GM21529 (cell line): ENCODE measurements at regions not wholly inside any gene's neighbourhood (a gene's known extent, or its start where the extent isn't known, plus 50 kb on each side); places are given as distances from the start of the nearest gene placed in this dataset.
"Not testable (repeated sequence)": the region's sequence is repeated elsewhere in the genome, so short reads cannot be mapped to it uniquely, and the experiment has no call there.

ENCODE experiments used
- ATAC-seq: cut with Tn5 transposase; IDR thresholded peaks from one replicate; pipeline ENCODE4 v1.9.1; 2021; ENCODE audit not compliant: unreplicated experiment

DNA sequence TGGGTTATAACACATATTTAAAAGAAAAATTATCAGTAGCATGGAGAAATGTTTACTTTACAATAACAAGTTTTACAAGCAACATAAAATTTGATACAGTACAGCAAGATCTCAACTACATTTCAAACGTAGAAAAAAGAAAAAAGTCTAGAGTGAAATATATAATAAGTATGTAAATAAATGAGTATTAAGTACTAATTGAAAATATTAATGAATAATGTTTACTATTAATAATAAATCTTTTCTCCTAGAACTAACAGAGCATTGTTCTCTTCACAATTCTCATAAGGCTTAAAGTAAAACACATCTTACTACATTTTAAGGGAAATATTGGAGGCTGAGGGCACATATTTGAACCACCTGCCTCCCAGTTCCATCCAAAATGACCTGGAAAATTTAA, 72.1 kb downstream of the TMEM212 start:
- no peak for ATAC-seq

DNA sequence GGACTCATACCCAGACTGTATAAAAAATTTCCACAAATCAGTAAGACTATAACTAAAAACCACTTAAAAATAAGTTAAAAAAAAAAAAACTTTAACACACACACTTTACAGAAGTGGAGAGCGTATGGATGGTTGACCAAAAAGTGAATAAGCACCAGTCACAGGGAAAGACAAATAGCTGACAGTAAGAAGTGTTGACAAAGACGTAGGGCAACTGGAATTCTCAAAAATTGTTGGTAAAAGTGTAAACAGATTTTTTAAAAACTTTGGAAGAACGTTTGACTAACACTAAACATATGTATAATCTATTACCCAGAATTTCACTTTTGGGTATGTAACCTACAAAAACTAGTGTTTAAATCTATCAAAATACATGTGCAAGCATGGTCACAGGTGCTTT, 73.7 kb downstream of the TMEM212 start:
- no peak for ATAC-seq

DNA sequence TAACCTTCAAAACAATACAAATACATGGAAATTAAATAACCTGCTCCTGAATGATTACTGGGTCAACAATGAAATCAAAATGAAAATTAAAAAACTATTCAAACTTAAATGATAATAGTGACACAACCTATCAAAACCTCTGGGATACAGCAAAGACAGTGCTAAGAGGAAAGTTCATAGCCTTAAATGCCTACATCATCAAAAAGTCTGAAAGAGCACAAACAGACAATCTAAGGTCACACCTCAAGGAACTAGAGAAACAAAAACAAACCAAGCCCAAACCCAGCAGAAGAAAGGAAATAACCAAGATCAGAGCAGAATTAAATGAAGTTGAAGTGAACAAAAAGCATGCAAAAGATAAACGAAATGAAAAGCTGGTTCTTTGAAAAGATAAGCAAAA, 79.5 kb downstream of the TMEM212 start:
- ATAC-seq, result not testable (repeated sequence)

DNA sequence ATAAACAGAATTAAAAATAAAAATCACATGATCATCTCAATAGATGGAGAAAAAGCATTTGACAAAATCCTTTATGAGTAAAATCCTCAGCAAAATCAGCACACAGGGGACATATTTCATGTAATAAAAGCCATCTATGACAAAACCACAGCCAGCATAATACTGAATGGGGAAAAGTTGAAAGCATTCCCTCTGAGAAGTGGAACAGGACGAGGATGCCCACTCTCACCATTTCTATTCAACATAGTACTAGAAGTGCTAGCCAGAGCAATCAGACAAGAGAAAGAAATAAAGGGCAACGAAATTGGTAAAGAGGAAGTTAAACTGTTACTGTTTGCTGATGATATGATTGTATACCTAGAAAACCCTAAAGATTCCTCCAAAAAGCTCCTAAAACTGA, 80.5 kb downstream of the TMEM212 start:
- ATAC-seq, result not testable (repeated sequence)

DNA sequence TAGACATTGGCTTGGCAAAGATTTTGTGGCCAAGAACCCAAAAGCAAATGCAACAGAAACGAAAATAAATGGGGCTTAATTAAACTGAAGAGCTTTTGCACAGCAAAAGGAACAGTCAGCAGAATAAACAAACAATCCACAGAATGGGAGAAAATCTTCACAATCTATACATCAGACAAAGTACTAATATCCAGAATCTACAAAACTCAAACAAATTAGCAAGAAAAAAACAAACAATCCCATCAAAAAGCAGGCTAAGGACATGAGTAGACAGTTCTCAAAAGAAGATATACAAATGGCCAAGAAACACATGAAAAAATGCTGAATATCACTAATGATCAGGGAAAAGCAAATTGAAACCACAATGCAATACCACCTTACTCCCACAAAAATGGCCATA, 81.7 kb downstream of the TMEM212 start:
- not testable (repeated sequence) for ATAC-seq

DNA sequence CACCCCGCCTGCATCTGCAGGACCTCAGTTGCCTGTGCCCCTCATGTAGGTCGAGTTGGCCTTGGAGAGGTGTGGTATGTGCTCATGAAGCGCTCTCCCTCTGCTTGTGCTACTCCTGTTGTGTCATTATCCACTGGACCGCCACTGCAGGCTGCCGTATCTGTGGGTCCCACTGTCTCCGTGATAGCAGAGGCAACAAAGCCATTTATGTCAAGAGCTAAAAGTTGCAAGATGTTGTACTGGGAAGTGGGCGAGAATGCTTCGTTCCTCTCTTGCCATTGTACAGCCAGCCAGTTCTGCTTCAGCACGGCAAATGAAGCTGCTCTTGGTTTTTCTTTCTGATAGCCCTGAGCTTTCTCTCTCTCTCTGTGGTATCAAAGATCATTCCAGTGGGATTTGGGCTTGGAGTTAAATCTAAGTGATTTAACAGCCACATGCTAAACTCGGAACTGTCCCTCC, 89.0 kb downstream of the TMEM212 start:
- no peak for ATAC-seq

DNA sequence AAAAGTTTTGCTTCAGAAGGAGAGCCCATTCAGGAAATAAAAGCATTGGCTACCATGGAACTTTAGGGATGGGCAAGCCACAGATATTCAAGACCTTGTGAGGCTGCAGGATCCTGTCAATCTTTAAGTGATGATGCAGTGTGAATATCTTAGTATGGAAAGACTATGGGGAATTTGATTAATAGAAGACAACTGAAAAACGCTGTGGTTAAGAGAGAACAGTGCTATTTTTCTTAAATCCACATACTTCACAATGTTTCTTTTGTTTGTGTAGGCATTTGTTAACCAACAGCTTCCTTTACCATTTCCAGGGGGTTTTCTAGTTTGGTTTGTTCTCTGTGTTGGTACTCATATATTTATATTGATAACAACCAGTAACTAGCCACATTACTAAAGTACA, 90.3 kb downstream of the TMEM212 start:
- no peak for ATAC-seq

DNA sequence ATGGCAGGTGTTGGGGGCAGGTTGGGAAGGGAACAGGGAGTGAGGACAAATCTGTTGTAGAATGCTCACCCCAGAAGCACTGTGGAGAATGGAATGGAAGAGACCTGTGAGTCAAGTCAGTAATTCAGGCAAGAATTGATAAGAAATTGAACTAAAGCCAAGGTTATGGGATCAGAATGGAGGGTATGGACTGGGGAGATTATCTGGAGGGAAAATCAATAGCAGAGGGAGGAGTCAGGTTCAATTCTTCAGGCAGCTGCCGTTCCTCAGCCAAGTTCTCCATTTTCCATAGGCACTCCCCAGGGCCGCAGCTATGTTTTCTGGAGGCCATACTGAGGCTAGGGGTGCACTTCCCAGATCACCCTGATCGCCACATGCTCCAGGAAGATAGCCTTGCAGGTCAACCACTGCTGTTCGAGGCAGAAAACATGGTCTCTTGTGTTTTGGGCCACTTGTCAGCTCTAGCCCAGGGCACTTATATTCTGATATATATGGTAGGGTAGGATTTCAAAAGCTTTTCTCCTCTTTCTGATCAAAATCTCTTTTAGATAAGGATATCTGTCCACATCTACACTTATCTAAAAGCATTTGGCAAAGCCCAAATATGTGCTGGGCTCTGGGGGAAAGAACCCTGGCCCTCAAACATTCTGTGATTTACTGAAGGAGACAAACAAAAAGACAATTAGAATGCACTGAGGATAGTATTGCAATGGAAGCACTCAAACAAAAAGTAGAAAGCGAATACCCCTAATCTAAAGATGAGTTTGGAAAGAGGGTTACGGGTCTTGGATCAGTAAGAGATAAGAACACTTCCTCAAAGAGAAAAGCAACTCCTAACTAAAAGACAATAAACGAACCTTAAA, 92.3 kb downstream of the TMEM212 start:
- no peak for ATAC-seq

DNA sequence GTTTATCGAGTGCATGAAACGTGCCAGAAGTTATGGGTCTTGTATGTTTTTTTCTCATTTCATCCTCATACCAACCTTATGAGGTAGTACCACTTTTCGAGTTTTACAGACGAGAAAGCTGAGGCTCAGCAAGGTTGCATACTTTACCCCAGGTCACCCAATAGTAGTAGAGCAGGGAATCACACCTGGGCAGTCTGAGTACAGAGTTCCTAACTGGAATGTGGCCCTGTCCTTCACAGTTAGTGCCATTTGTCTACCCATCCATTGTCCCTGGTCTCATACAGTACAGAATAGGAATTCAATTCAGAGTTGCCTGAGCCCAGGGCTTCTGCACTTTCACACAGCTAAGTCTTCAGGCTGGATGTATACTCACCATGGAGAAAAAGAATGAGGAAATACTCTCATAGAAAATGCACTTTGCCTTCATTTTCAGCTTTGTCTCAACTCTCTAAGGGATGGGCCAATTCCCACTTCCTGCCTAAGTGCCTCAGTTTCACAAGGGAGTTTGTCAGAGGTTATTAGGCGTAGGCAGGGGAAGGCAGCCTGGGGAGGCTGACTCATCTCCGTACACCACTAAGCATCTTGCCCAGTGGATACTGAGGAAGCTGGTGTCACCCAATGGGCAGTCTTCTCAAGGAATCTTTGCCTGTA, 93.2 kb downstream of the TMEM212 start:
- no peak for ATAC-seq

DNA sequence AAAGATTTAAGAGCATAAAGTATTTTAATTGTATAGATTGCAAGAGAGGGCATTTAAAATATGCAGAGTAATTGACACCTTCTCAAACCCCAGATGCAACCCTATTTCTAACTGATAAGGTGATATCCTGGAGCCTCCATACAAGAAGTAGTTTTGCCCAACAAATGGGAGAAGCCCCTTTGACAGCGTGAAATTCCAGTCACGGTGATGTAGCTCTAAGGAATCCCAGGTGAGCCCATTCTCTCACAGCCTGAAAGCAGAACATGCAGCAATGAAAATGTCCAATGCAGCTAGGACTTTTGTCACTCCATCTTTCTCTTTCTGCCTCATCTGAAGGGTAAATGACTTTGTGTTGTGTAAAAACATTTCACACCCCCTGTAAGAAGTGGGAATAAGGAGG, 96.4 kb downstream of the TMEM212 start:
- no peak for ATAC-seq

DNA sequence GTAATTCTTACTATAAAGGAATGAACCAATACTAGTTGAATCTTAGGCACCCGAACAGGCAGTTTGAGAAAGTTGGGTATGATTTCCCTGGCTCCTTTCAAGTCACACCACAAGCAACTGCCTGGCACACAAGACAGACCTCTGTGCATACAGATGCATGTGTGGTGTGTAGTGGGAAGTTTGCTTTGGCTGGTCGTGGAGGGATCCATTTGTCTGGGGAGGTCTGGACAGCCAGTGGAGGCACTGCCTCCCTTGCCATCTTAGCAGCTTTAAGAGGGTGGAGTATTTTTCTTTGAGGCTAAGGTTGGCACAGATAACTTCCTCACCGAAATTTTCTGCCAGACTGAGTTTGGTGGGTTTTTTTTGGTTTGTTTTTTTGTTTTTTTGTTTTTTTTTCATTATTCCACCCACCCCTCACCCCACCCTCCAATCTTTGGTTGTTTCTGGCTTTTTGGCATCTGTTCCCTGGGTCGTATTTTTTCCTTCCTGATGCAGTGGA, 97.1 kb downstream of the TMEM212 start:
- ATAC-seq, result no peak

DNA sequence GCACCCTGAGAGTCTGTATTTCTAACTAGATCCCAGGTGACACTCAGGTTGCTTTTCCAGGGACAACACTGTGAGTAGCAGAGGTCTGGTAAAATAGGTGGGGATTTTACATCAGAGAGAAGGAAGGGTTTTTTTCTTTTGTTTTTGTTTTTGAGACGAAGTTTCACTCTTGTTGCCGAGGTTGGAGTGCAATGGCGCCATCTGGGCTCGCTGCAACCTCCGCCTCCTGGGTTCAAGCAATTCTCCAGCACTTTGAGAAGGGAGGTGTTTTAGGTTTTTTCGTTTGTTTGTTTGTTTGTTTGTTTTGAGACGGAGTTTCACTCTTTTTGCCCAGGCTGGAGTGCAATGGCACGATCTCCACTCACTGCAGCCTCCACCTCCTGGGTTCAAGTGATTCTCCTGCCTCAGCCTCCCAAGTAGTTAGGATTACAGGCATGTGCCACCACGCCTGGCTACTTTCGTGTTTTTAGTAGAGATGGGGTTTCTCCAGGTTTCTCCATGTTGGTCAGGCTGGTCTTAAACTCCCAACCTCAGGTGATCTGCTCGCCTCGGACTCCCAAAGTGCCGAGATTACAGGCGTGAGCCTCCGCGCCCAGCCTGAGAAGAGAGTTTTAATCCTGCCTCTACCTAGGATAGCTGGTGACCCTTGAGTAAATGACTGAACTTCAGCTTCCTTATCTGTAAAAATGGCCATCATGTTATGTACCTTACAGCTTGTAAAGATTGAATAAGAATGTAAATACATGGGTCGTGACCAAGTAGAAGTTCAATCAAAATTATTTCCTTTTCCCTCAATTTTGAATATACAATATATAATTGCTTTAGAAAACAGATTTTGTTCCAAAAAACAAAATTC, 95.9 kb upstream of the FNDC3B start:
- no peak for ATAC-seq

DNA sequence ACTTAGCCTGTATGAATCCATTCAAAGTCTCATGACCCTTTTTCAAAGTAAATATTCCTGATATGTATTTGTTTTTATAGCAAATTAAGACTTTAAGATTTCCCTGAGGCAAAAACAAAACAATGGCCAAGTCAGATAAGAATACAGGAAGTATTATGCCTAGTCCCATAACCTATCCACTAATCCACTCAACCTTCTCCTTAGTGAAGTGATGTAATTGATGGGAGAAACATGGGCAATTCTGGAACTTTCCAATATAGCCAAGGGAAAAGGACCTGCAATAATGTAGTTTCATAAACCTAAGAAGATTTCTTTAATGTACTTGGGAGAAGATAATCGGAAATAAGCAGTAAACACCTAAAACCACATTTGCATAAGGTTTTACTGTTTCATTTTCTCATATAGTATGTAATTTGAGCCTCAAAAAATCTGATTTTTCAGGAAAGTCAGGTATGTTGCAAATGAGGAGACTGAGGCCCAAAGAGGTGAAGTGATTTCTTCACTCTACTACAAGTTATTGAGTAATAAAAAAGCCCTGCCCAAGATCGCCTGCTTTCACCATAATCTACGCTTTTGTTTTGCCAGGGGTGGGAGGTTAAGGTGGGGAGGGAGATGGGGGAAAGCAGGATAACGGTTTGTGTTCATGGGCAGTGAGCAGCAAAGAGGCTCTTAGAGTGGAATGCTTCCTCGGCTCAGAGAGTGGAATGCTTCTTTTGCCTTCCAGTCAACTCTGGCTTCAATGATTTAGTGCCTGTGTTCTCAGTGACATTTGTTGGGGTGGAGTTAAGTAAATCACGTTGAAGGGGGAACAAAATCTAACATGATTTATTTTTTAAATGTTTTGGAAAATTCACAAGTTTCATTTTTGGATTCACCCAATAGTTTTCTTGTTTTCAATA, 95.0 kb upstream of the FNDC3B start:
- no peak for ATAC-seq

DNA sequence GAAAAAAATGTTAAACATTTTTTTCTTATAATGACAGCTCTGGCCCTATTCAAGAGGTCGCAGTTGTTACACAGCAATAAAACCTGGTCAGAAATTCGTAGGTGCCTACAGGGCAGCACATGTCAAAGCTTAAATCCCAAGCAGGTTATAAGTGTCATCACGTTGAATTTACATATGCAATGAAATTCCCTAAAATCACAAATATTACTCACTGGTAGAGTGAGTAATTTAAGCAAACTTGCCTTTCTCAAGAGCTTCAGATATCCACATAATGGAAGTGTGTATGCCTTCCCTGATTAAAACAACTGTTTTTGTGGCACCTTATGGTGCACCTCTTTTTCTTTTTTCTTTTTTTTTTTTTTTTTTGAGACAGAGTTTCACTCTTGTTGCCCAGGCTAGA, 90.7 kb upstream of the FNDC3B start:
- no peak for ATAC-seq

DNA sequence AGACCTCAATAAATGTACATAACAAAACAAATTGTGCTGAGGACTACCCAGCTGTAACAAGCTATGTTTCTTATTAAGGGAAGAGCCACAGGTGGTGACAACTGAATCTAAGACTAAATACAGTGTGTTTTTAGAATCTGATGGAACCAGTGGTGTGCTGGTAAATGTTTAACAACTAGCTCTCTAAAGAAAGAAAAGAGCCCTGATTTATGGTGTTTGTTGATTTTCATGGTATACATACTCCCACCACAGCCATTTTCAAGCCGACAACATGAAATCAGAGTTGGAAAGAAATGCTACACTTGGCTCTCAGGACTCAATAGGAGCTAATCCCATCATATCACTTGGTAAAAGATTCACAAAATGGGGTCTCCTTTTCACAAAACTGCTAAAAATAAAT, 89.8 kb upstream of the FNDC3B start:
- ATAC-seq, result no peak

DNA sequence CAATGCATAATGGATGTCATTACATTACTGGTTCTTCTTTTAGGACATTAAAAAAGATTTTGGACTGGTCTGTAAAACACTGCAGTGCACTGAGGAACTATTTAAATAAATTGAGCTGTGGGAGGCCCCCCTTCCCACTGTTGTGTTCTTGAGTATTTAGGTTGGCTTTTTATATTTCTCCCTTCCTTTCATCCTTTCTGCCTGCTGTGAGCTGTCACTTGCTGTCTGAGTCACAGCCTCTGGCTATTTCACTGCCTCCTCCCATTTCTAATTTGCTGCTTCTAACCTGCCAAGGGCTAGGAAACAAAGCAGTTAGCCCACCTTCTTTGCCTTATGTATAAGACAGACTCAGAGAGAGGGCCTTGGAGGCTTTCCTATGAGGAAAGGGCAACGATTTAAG, 89.0 kb upstream of the FNDC3B start:
- no peak for ATAC-seq

DNA sequence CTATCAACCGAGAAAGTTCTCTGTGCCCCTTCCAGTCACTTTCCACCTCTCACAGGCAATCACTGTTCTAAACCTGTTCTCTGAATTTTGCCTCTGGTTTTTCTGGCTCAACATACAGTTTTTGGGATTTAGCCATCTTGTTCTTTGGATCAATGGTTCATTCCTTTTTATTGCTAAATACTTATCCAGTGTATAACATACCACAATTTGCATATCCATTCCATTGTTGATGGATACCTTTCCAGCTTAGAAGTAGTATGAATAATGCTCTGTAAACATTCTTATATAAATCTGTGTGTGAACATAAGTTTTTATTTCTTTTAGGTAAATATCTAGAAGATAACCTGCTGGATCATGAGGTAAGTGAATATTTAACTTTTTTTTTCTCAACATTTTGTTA, 87.8 kb upstream of the FNDC3B start:
- no peak for ATAC-seq

DNA sequence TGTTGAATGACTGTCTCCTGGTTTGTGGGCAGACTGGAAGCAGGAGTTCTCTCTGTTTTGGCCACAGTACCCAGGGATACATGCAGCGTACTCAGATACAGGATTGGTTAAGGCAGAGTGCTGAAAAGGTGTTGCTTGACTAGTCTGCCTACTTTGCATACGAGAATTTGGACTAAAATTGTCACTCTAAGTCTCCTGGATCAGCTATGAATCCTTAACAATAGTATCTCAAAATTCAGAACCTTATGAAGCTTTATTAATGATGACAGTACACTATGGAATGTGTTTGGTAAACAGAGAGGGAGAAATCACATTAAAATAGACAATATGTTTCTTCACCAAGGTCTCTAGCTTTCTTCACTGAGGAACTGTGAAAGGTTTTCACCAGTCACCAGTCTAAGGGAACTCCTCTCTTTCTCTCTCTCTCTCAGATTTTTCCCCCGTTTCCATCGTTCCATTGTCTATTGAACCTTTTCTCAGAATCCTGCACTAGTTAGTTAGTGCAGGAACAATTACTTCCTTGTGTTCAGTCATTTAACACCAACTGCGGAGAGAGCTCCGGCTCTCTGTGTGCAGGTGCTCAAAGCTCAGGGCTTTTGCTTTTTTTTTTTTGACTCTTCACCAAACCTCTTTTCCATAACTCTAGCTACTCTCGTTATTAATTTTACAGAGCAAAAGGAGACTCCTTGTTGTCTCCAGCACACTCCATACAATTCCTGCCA, 85.9 kb upstream of the FNDC3B start:
- no peak for ATAC-seq

DNA sequence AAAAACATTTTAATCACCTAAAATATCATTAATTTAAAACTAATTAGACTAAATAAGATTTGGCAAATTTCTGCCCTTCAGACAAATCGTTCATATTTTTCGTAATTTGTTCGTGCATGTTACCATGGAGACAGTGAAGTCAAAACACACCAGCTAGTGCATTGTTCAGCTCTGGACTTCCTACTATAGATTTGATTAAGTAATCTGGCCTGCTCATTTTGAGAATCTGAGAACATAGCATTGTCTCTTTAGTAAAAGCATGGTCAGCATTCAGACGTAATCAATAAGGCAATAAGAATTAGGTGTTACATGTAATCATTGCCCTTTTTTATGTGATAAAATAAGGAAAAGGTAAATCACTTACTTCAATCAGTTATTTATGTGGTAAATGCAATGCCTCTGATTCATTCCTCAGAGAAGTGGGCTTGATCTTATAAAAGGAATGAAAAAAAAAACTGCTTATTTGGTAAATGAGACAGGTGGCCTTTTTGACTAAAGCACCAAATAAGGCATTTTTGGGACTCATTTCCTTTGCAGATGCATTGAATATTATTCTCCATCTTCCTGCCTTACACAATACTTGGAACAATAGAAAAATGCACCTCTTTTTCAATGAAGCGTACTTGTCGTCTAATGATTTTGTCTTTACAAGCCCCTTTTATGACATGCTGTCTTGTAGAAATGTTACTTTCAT, 84.5 kb upstream of the FNDC3B start:
- no peak for ATAC-seq
